GM12892 (cell line): ENCODE measurements at regions not wholly inside any gene's neighbourhood (a gene's known extent, or its start where the extent isn't known, plus 50 kb on each side); places are given as distances from the start of the nearest gene placed in this dataset.

ENCODE experiments used
- DNase-seq: peaks from one replicate; pipeline ENCODE4 v3.0.0; 2011; ENCODE audit not compliant: insufficient read length
- FAIRE-seq: peaks from 2 replicates; lab custom pipeline; 2011; peaks lifted over from hg19 to GRCh38; lab: Jason Lieb, UNC
- POLR2A ChIP-seq: IDR thresholded peaks from 2 replicates; pipeline ENCODE4 v1.6.1; 2011; ENCODE audit warnings: low read depth, low read length, control low read depth
- POLR2AphosphoS5 ChIP-seq: IDR thresholded peaks from 2 replicates; pipeline ENCODE4 v1.6.1; 2011; ENCODE audit warnings: low read depth, low read length, control low read depth
- TAF1 ChIP-seq: IDR thresholded peaks from 2 replicates; pipeline ENCODE4 v1.6.1; 2011; ENCODE audit warnings: low read depth, mild to moderate bottlenecking, control low read depth, low read length, borderline replicate concordance

DNA sequence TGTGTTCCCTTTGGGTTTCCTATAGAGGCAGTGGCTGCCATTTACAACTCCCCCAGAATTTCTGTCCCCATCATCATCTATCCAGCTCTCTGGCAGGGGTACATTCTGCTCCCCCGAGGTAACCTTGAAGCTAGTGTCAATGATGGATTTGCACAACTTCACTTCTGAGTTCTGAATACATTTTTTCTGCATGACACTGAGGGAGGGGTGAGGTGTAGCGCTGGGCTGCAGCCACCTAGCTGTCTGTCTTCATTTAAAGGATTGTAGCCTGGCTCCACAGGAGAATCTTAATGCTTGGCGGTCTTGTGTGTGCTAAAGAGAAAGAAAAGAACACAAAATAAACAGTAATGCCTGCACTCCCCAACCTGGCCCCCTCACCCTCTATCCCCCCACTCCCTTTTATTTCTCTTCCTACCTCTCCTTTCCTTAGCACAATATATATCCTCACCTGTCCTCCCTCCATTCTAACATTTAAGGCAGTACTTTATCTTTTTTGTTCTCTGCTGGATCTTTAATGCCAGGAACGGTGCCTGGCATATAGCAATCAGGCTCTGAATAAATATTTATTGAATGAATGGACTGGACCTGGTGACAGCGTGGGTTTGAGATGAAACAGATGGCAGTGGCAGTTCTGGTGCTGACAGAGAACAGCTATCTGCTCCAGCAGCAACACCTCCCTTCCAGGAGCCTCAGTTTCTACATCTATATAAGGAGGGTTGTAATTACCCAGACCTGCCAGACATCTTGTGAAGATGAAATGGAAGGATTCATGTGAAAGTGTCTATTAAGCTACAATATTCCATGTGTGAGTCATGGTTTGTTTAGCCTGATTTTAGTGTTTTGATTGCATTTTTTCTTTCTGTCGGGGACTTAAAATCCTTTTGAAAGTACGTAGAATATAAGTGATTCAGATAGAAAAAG, 163.5 kb upstream of the CDH11 start:
- FAIRE-seq = no peak
- DNase-seq = no peak
- TF ChIP-seq TAF1 = no peak
- TF ChIP-seq POLR2AphosphoS5 = no peak

DNA sequence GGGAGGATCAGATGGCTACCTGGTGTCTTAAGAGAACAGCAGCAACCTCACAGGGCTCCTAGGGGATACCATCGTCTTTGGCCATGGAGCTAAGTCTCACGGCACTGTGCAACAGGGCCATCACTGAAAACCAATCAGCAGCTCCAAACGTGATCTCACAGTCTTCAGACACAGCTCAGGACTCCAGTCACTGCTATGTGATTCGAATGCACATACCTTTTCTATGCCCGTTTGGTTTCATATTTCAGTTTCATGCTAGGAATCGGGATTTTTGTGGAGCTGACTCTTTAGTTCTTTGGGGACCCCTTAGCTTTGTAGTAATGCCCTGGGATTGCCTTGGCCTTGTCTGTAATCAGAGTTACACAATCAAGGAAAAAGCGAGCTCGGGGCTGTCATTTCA, 162.8 kb upstream of the CDH11 start:
- no peak for TF ChIP-seq TAF1
- no peak for TF ChIP-seq POLR2AphosphoS5
- no peak for TF ChIP-seq POLR2A
- FAIRE-seq (no peak), DNase-seq (no peak)

DNA sequence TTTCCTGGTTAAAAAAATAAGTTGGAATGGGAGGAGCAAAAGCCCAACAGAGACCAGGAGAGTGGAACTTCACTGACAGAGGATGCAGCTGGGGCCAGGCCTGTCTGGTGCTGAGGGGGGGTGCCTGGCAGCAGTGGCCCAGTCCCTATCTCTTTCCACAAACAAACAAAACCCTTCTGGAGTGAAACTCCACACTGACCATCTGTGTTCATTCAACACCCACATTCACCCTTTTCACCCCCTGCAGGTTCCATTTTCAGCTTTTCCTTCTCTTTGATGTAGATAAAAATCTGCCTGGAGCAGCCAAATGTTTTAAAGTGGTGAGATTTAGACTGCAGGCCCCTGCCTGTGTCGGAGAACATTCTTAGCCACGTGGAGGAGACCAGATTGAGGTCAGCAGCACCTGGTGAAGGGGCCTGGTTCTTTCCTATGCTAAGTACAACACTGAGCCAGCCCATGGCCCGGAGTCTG, 161.4 kb upstream of the CDH11 start:
- no peak for DNase-seq
- no peak for FAIRE-seq
- TF ChIP-seq POLR2AphosphoS5 = no peak
- TF ChIP-seq POLR2A = no peak
- TF ChIP-seq TAF1 = no peak

DNA sequence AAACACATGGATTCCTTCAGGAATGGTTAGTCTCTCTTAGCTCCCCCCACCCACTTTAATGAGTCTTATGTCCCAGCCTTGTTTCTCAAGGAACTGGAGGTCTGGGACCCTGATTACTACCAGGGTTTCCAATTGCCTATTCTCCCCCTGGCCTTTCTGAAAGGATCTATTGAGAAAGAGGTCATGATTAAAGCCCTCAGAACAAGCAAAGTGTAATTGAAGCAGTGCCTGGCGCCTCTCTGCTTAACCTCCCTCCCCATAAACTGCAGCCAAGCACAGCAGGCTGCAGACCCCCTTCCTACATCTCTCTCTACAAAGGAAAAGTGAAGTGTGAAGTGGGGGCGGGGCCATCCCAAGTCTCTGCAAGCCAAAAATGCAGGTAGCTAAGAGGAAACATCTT, 159.7 kb upstream of the CDH11 start:
- no peak for FAIRE-seq
- no peak for DNase-seq
- TF ChIP-seq POLR2A (no peak), POLR2AphosphoS5 (no peak), TAF1 (no peak)

DNA sequence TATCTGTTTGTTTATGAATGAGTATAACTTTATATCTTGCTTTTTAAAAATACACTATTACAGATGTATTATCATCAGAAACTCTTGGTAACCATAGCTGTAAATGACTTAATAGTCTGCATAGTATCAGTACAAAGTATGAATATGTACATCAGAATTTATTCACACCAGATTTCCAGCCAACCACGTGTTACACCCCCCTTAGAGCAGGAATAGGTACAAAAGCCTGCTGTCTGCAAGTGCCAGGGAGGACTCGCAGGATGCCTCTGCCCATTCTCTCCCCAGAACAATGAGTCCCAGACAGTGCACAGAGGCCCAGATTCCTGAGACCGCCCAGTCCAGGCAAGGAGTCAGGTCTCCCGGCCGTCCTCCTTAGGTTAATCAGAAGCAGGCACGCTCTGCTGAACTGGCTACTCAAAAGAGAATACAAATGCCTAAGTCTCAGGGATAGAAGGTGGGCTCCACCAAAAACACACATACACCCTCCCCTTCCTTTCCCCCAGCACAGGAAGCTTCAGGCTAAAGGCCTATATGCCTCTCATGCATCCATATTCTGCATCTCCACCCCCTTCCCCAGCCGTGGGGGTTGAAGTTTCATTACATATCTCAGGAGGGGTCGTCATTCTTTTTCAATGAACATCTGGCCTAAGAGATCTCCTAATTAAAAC, 159.1 kb upstream of the CDH11 start:
- no peak for DNase-seq
- TF ChIP-seq POLR2A (no peak), POLR2AphosphoS5 (no peak), TAF1 (no peak)
- no peak for FAIRE-seq

DNA sequence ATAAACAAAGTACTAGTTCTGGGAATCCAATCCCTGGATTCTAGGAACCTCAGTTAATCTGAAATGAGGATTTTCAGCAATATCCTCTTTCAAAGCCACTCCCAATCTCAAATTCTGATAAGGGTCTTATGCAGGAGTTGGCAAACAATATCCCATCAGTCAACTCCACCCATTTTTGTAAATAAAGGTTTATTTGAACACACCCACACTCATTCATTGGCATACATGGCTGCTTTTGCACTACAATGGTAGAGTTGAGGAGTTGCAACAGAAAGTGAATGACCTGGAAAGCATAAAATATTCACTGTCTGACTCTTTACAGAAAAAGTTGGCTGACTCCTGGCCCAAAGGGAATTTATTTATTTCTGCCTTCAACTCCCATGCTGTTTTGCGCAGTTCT, 157.7 kb upstream of the CDH11 start:
- TF ChIP-seq POLR2A (no peak), TAF1 (no peak), POLR2AphosphoS5 (no peak)
- DNase-seq (no peak), FAIRE-seq (no peak)

DNA sequence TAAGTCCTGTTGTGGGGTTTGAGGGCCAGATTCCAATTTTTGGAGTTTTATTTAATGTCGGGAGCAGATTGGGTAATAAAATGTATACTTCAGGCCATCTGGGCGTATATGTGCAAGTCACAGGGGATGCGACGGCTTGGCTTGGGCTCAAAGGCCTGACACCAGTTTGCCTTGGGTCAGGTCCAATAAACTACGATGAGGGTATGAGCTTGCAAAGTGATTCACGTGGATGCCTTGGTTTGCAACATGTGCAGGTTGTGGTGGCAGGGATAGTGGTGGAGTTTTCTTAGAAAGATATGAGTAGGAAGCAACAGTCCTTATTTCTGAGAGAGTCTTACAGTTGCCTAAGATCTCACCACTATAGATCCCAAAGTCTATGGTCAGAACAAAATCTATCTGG, 157.0 kb upstream of the CDH11 start:
- no peak for DNase-seq

DNA sequence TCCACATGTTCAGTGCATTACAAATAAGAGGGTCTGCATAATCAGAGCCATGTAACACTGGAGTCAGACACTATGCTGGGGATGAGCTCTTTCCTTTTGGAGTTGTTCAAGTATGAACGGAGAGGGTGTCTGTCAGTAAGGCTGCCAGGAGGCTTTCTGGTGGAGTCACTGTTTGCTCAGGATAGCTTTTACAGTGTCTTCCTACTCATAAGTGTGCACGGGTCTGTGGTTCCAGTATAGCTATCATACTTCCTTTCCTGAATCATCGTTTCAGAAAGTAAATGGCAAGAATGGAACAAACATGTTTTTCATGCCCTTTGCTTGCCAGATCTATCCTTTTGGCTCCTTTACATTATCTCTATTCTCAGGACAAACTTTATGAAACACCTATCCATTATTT, 152.7 kb upstream of the CDH11 start:
- FAIRE-seq = no peak
- no peak for TF ChIP-seq POLR2A
- no peak for TF ChIP-seq POLR2AphosphoS5
- TF ChIP-seq TAF1 = no peak
- no peak for DNase-seq

More for the DNA sequence above, 157.0 kb upstream of the CDH11 start:
- TF ChIP-seq TAF1 = no peak
- no peak for TF ChIP-seq POLR2AphosphoS5
- no peak for TF ChIP-seq POLR2A
- FAIRE-seq = no peak

DNA sequence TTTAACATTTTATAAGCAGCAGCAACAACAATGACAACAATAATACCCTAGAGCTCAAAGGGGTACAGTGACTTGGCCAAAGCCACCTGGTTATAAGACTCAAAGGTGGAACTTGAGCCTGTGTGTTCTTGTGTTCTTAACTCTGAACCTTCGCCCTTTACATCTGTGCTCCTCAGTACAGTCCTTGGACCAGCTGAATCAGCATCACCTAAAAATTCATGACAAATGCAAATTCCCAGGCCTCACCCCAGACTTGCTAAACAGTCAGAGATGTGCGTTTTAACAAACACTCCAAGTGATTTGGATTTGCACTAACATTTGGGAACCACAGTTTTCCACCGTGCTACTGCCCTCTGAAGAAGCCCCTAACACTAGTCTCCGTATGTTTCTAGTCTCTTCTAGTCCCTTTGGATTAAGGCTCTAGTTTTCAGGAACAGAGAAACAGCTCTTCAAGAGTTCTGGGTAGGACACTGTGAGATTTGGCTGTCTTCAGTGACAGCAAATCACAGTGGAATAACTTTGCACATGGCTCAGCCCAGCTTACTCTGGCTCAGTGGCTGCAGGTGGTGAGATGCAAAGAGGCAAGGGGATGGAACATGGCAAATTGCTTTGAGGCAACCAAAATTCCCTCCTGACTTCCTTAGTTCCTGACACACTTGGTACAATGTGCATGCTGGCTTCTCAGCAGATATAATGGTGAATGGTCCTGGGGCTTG, 151.0 kb upstream of the CDH11 start:
- FAIRE-seq (no peak), DNase-seq (no peak)
- no peak for TF ChIP-seq POLR2AphosphoS5
- TF ChIP-seq POLR2A = no peak

DNA sequence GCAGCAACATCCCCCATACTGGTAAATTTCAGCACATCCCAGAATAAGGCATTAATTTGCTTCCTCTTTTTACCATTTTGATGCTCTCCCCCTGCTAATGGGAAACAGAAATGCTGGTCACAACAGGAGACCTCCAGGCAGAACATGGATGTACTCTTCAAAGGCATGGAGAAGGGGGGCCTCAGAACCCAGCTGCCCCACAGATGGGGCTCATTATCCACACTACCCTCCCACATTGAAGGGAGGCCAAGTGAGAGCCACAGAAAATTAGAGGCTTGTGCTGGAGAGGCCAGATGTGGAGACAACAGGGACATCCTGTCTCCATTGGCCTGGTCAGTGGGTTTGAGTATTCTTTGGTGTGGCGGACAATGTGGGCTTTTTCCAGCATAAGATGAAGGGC, 150.1 kb upstream of the CDH11 start:
- DNase-seq (no peak), FAIRE-seq (no peak)
- TF ChIP-seq POLR2AphosphoS5 = no peak
- no peak for TF ChIP-seq TAF1
- TF ChIP-seq POLR2A = no peak

DNA sequence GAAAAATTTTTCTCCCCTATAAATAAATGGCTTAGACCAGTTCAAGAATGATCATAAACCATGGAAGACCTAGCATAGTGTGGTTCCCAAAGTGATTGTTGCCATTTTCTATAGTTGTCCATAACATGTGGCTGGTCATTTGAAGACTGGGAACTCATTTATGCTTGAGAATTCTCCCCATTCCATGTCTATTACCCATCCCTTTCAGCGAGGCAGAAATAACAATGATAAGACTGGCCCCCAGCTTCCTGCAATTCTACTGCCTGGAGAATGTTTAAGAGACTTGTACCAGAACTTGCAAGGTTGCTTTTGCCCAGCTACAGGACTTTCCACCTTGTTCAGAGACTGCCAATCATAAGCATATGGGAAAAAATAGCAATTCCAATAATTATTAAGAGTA, 146.5 kb upstream of the CDH11 start:
- DNase-seq (no peak), FAIRE-seq (no peak)
- TF ChIP-seq POLR2A (no peak), TAF1 (no peak)

DNA sequence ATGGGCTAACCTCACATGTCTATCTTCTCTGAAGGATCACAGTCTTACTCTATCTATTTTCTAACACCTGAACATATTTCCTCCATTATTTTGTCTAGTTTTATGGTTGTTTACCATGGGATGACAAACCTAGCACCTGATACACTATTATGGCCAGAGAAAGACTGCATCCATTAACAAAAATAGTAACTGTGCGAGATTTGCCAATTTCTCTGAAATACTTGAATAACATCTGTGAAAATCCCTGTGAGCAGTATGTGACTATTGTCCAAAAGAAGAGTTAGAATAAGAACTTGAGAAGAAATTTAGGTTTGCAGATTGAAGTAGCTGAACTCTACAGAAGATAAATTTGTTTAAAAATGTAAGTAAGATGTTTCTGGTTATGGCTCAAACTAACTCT, 142.0 kb upstream of the CDH11 start:
- TF ChIP-seq POLR2AphosphoS5 (no peak), TAF1 (no peak), POLR2A (no peak)
- no peak for DNase-seq
- no peak for FAIRE-seq

DNA sequence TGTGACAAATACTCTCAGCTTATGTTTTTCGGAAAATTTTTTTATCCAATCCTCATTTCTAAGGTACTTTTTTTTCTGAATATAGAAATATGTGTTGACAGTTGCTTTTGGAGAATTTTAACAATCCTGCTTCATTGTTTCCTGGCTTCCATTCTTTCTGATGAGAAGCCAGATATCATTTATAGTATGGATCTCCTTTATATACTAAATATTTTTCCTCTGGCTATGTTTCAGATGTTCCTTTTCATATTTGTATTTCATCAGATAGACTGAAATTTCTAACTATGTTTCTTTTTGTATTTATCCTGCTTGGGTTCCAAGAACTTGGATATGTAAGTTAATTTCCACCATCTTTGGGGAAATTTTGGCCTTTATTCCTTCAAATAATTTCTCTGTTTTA, 138.9 kb upstream of the CDH11 start:
- TF ChIP-seq POLR2AphosphoS5 (no peak), POLR2A (no peak), TAF1 (no peak)
- DNase-seq (no peak), FAIRE-seq (no peak)
